IMR-90 (cell line): ENCODE measurements at regions not wholly inside any gene's neighbourhood (a gene's known extent, or its start where the extent isn't known, plus 50 kb on each side); places are given as distances from the start of the nearest gene placed in this dataset.

Experiments
- ATAC-seq: fragments of 200-7000 bp; cut with Tn5 transposase; 2 replicates; pipeline ENCODE4 v1.9.1; 2020; ENCODE audit warnings: low read depth, mild to moderate bottlenecking, moderate library complexity
- BruUV-seq: library from RNA; stranded (reverse); fragments of 400-500 nt; replicated peaks from 2 replicates; lab custom pipeline; 2021; lab: Mats Ljungman, UMichigan
- CTCF ChIA-PET: fragments of 300-600 bp; formaldehyde crosslinking; extraction: SDS; loops from one replicate; lab custom pipeline; 2021; ENCODE audit warnings: antibody characterized with exemption; lab: Yijun Ruan, JAX
- POLR2A ChIA-PET: fragments of 300-600 bp; sonication (Branson Sonifier 250); formaldehyde crosslinking; loops from one replicate; lab custom pipeline; 2022; ENCODE audit warnings: antibody characterized with exemption; ENCODE audit not compliant: unreplicated experiment; lab: Charles Lee
- DNase-seq: peaks from one replicate; pipeline ENCODE4 v3.0.0; 2013
- H2AFZ ChIP-seq: replicated peaks from 2 replicates; pipeline ENCODE3; 2013; ENCODE audit warnings: low read length, mild to moderate bottlenecking; ENCODE audit not compliant: poor library complexity
- H2AK5ac ChIP-seq: 2 replicates; pipeline ENCODE4 v1.6.1; 2013; ENCODE audit warnings: low read depth, low read length, inconsistent platforms
- H2AK9ac ChIP-seq: replicated peaks from 2 replicates; pipeline ENCODE3; 2013; ENCODE audit warnings: mild to moderate bottlenecking, low read depth, low read length, moderate library complexity; ENCODE audit not compliant: poor library complexity
- H2BK120ac ChIP-seq: 2 replicates; pipeline ENCODE4 v1.6.1; 2013; ENCODE audit warnings: low read depth, low read length, inconsistent platforms
- H2BK15ac ChIP-seq: 3 replicates; pipeline ENCODE4 v1.6.1; 2013; ENCODE audit warnings: low read depth, low read length, inconsistent platforms
- H2BK20ac ChIP-seq: 2 replicates; pipeline ENCODE4 v1.6.1; 2013; ENCODE audit warnings: low read depth, mild to moderate bottlenecking, inconsistent platforms, low read length, moderate library complexity
- H2BK5ac ChIP-seq: 2 replicates; pipeline ENCODE4 v1.6.1; 2013; ENCODE audit warnings: mild to moderate bottlenecking, low read depth, low read length, inconsistent platforms; ENCODE audit not compliant: poor library complexity, severe bottlenecking
- H3K14ac ChIP-seq: replicated peaks from 2 replicates; pipeline ENCODE4 v1.6.1; 2013; ENCODE audit warnings: low read depth, low read length, inconsistent platforms
- H3K18ac ChIP-seq: 2 replicates; pipeline ENCODE4 v1.6.1; 2013; ENCODE audit warnings: low read depth, low read length, control low read depth
- H3K23ac ChIP-seq: 2 replicates; pipeline ENCODE4 v1.6.1; 2013; ENCODE audit warnings: low read depth, low read length, inconsistent platforms
- H3K27ac ChIP-seq: 2 replicates; pipeline ENCODE4 v1.5.1; 2013; ENCODE audit warnings: mild to moderate bottlenecking, control low read depth, low read length; ENCODE audit not compliant: insufficient read depth
- H3K27me3 ChIP-seq: 2 replicates; pipeline ENCODE4 v1.6.1; 2013; ENCODE audit warnings: low read length; ENCODE audit not compliant: control insufficient read depth, insufficient read depth
- H3K36me3 ChIP-seq: 2 replicates; pipeline ENCODE4 v1.6.1; 2013; ENCODE audit warnings: low read length, mixed read lengths; ENCODE audit not compliant: control insufficient read depth, insufficient read depth
- H3K4ac ChIP-seq: 2 replicates; pipeline ENCODE4 v1.6.1; 2013; ENCODE audit warnings: low read depth, low read length, inconsistent platforms
- H3K4me1 ChIP-seq: 2 replicates; pipeline ENCODE4 v1.6.1; 2013; ENCODE audit warnings: low read length, mixed read lengths; ENCODE audit not compliant: control insufficient read depth, insufficient read depth
- H3K4me2 ChIP-seq: 2 replicates; pipeline ENCODE4 v1.6.1; 2013; ENCODE audit warnings: low read depth, mild to moderate bottlenecking, control low read depth, low read length, moderate library complexity
- H3K4me3 ChIP-seq: 2 replicates; pipeline ENCODE4 v1.5.1; 2013; ENCODE audit warnings: low read depth, mild to moderate bottlenecking, control low read depth, low read length, moderate library complexity; ENCODE audit not compliant: insufficient read depth
- H3K56ac ChIP-seq: 2 replicates; pipeline ENCODE4 v1.6.1; 2013; ENCODE audit warnings: low read length, inconsistent platforms; ENCODE audit not compliant: insufficient read depth; ENCODE audit errors: extremely low read depth
- H3K79me1 ChIP-seq, 2 experiments: 2 replicates each; pipeline ENCODE4 v1.6.1; 2013; ENCODE audit warnings: low read length in 2 of 2, inconsistent platforms in 1 of 2, low read depth in 1 of 2
- H3K9ac ChIP-seq: 2 replicates; pipeline ENCODE4 v1.6.1; 2013; ENCODE audit warnings: low read depth, low read length, control low read depth
- H3K9me1 ChIP-seq: 2 replicates; pipeline ENCODE4 v1.6.1; 2013; ENCODE audit warnings: low read length, inconsistent platforms; ENCODE audit not compliant: insufficient read depth
- H3K9me3 ChIP-seq: 2 replicates; pipeline ENCODE4 v1.6.1; 2013; ENCODE audit warnings: low read length; ENCODE audit not compliant: control insufficient read depth, insufficient read depth
- H4K20me1 ChIP-seq: 2 replicates; pipeline ENCODE4 v1.6.1; 2013; ENCODE audit warnings: low read length, inconsistent platforms; ENCODE audit not compliant: insufficient read depth
- H4K5ac ChIP-seq: 2 replicates; pipeline ENCODE4 v1.6.1; 2013; ENCODE audit warnings: mild to moderate bottlenecking, low read depth, low read length, control low read depth
- H4K8ac ChIP-seq, 2 experiments: 2 replicates each; pipeline ENCODE4 v1.6.1; 2013; ENCODE audit warnings: low read depth in 2 of 2, low read length in 2 of 2, control low read depth in 1 of 2, inconsistent platforms in 1 of 2
- H4K91ac ChIP-seq: 2 replicates; pipeline ENCODE4 v1.6.1; 2013; ENCODE audit warnings: low read depth, low read length, inconsistent platforms; ENCODE audit not compliant: insufficient read depth
- BHLHE40 ChIP-seq: fragments of 150-350 bp; IDR thresholded peaks from 2 replicates; pipeline ENCODE4 v1.6.1; 2016; ENCODE audit warnings: mild to moderate bottlenecking, low read depth, low read length
- CEBPB ChIP-seq: IDR thresholded peaks from 2 replicates; pipeline ENCODE4 v1.6.1; 2012; ENCODE audit warnings: low read depth, low read length, improper control_type of control experiment
- CHD1 ChIP-seq: IDR thresholded peaks from 2 replicates; pipeline ENCODE4 v1.6.1; 2012; ENCODE audit warnings: low read depth, low read length, improper control_type of control experiment
- CTCF ChIP-seq: conservative IDR thresholded peaks from 2 replicates; pipeline ENCODE4 v1.5.1; 2012; ENCODE audit warnings: mild to moderate bottlenecking, low read depth, low read length, improper control_type of control experiment
- ELK1 ChIP-seq: fragments of 150-350 bp; IDR thresholded peaks from 2 replicates; pipeline ENCODE4 v1.6.1; 2016; ENCODE audit warnings: low read depth, mild to moderate bottlenecking, low read length, moderate library complexity, borderline replicate concordance
- FOS ChIP-seq: fragments of 150-350 bp; IDR thresholded peaks from 2 replicates; pipeline ENCODE4 v1.6.1; 2016; ENCODE audit warnings: low read depth, low read length
- MAFK ChIP-seq: IDR thresholded peaks from 2 replicates; pipeline ENCODE4 v1.6.1; 2012; ENCODE audit warnings: low read depth, low read length, improper control_type of control experiment
- MAZ ChIP-seq: IDR thresholded peaks from 2 replicates; pipeline ENCODE4 v1.6.1; 2012; ENCODE audit warnings: low read depth, mild to moderate bottlenecking, low read length, improper control_type of control experiment, moderate library complexity, borderline replicate concordance
- MXI1 ChIP-seq: IDR thresholded peaks from 2 replicates; pipeline ENCODE4 v1.6.1; 2012; ENCODE audit warnings: low read depth, mild to moderate bottlenecking, low read length, moderate library complexity, borderline replicate concordance
- NFE2L2 ChIP-seq: fragments of 150-350 bp; IDR thresholded peaks from 2 replicates; pipeline ENCODE4 v1.6.1; 2016; ENCODE audit warnings: low read depth, mild to moderate bottlenecking, low read length
- POLR2A ChIP-seq: IDR thresholded peaks from 2 replicates; pipeline ENCODE4 v1.6.1; 2012; ENCODE audit warnings: mild to moderate bottlenecking, low read depth, low read length
- RAD21 ChIP-seq: IDR thresholded peaks from 2 replicates; pipeline ENCODE4 v1.6.1; 2012; ENCODE audit warnings: low read length, improper control_type of control experiment
- RCOR1 ChIP-seq: IDR thresholded peaks from 2 replicates; pipeline ENCODE4 v1.6.1; 2012; ENCODE audit warnings: mild to moderate bottlenecking, low read length, improper control_type of control experiment; ENCODE audit not compliant: insufficient replicate concordance
- RFX5 ChIP-seq: IDR thresholded peaks from 2 replicates; pipeline ENCODE4 v1.8.0; 2012; ENCODE audit warnings: low read depth, mild to moderate bottlenecking, low read length, moderate library complexity
- SMC3 ChIP-seq: fragments of 150-350 bp; IDR thresholded peaks from 2 replicates; pipeline ENCODE4 v1.6.1; 2016; ENCODE audit warnings: low read depth, mild to moderate bottlenecking, antibody characterized with exemption, low read length, moderate library complexity
- USF2 ChIP-seq: fragments of 150-350 bp; IDR thresholded peaks from 2 replicates; pipeline ENCODE4 v1.6.1; 2017; ENCODE audit warnings: mild to moderate bottlenecking, antibody characterized with exemption, low read length, low read depth
- WGBS, 2 experiments: methylation state at CpG; one replicate each; pipeline versions ENCODE4 v1.1.5 to v1.1.7; 2013; ENCODE audit warnings: missing lambda C conversion rate in 2 of 2; ENCODE audit not compliant: insufficient read length in 1 of 2; ENCODE audit errors: extremely low coverage in 2 of 2; 5-methylcytosine and 5-hydroxymethylcytosine counted together
- dilution Hi-C: fragments of 300-500 bp; cut with HindIII; formaldehyde crosslinking; loops from one replicate; pipeline ENCODE4 v1.14.3; 2018; ENCODE audit warnings: low sequenced_read_pairs; ENCODE audit not compliant: unreplicated experiment
- in situ Hi-C: fragments of 300-500 bp; cut with MboI; formaldehyde crosslinking; loops from 3 replicates; pipeline ENCODE4 v1.14.3; 2019; ENCODE audit warnings: low sequenced_read_pairs, inconsistent platforms, mixed read lengths
- intact Hi-C: fragments of 100-400 bp; cut with micrococcal nuclease; formaldehyde crosslinking; loops from 2 replicates; pipeline ENCODE4 v1.10.0; 2022

GRCh38 chr20:40238511-40238910 is 450.5 kb downstream of the MAFB start:
- Histone ChIP-seq H2AK5ac (no peak overlapping the region), H4K20me1 (no peaks in the 10 kb centered on the region), H3K4ac (no peak overlapping the region), H3K56ac (no peak overlapping the region), H4K8ac (no peak overlapping the region), H2BK15ac (no peak overlapping the region), H3K9me3 (no peaks in the 10 kb centered on the region), H2BK5ac (no peak overlapping the region), H3K18ac (no peak overlapping the region), H3K4me3 (no peak overlapping the region), H3K9ac (no peak overlapping the region), H3K36me3 (no peaks in the 10 kb centered on the region), H2AK9ac (no peak overlapping the region), H3K79me1 (no peaks in the 10 kb centered on the region), H2BK120ac (no peak overlapping the region), H2AFZ (no peak overlapping the region), H3K4me2 (no peak overlapping the region), H4K91ac (no peak overlapping the region), H3K9me1 (no peaks in the 10 kb centered on the region), H3K14ac (no peak overlapping the region), H2BK20ac (no peak overlapping the region), H3K23ac (no peak overlapping the region), H3K27me3 (no peaks in the 10 kb centered on the region), H4K5ac (no peak overlapping the region), H3K27ac (no peak overlapping the region), H3K4me1 (no peaks in the 10 kb centered on the region)
- BruUV-seq: no TSS peak
- dilution Hi-C loops: no loop called here
- in situ Hi-C loops: no loop called here
- ATAC-seq: no peak
- DNase-seq: no peak
- intact Hi-C loops: no loop called here
- WGBS, 2 experiments: no CpG with 5 or more reads among the region's 3 CpGs
- TF ChIP-seq MAZ (no peak), BHLHE40 (no peak), CTCF (no peak), RCOR1 (no peak), CHD1 (no peak), ELK1 (no peak), RFX5 (no peak), CEBPB (no peak), RAD21 (no peak), MXI1 (no peak), POLR2A (no peak), USF2 (no peak), MAFK (no peak), SMC3 (no peak), NFE2L2 (no peak), FOS (no peak)
- POLR2A ChIA-PET: no interaction called here
- CTCF ChIA-PET: no interaction called here
